Ectodermal cell (in vitro differentiated cells): ENCODE measurements at regions not wholly inside any gene's neighbourhood (a gene's known extent, or its start where the extent isn't known, plus 50 kb on each side); places are given as distances from the start of the nearest gene placed in this dataset.

Source experiments
- H3K27ac ChIP-seq: 2 replicates; pipeline ENCODE4 v1.7.0; 2013; ENCODE audit warnings: mild to moderate bottlenecking, low read depth, low read length; ENCODE audit not compliant: insufficient read depth, poor library complexity, severe bottlenecking
- H3K27me3 ChIP-seq: 2 replicates; pipeline ENCODE4 v1.7.0; 2013; ENCODE audit warnings: mild to moderate bottlenecking, low read length; ENCODE audit not compliant: insufficient read depth, control insufficient read depth, poor library complexity, severe bottlenecking
- H3K36me3 ChIP-seq: one replicate; pipeline ENCODE4 v1.7.0; 2013; ENCODE audit warnings: low read length; ENCODE audit not compliant: control insufficient read depth, insufficient read depth
- H3K4me1 ChIP-seq: one replicate; pipeline ENCODE4 v1.7.0; 2013; ENCODE audit warnings: low read length; ENCODE audit not compliant: control insufficient read depth, insufficient read depth
- H3K4me3 ChIP-seq: 2 replicates; pipeline ENCODE4 v1.7.0; 2013; ENCODE audit warnings: low read depth, low read length, control low read depth; ENCODE audit not compliant: insufficient read depth
- H3K9me3 ChIP-seq: 2 replicates; pipeline ENCODE4 v1.7.0; 2013; ENCODE audit warnings: mild to moderate bottlenecking, low read length, moderate library complexity; ENCODE audit not compliant: control insufficient read depth
- WGBS, 2 experiments: methylation state at CpG; one replicate each; pipeline ENCODE4 v1.1.7; 2013; ENCODE audit warnings: missing lambda C conversion rate in 2 of 2; 5-methylcytosine and 5-hydroxymethylcytosine counted together

GRCh38 chr5:14946815-14947620, 75.4 kb upstream of the ANKH start:
- no peaks in the 10 kb centered on the region for H3K9me3 ChIP-seq
- H3K4me1 ChIP-seq, result no peaks in the 10 kb centered on the region
- H3K27ac ChIP-seq, result no peak overlapping the region
- WGBS, 2 experiments, result 75 to 82% methylated on average over 4 of the region's 4 CpGs
- H3K4me3 ChIP-seq, result no peak overlapping the region
- H3K36me3 ChIP-seq, result no peaks in the 10 kb centered on the region
- no peaks in the 10 kb centered on the region for H3K27me3 ChIP-seq

GRCh38 chr5:14945450-14945849, 73.9 kb upstream of the ANKH start:
- Histone ChIP-seq H3K27me3 (no peaks in the 10 kb centered on the region), H3K9me3 (no peaks in the 10 kb centered on the region), H3K36me3 (no peaks in the 10 kb centered on the region), H3K4me3 (no peak overlapping the region), H3K27ac (no peak overlapping the region), H3K4me1 (no peaks in the 10 kb centered on the region)
- WGBS, 2 experiments, result 94 to 95% methylated on average over 3 of the region's 3 CpGs

GRCh38 chr5:14944996-14945395, 73.4 kb upstream of the ANKH start:
- 86 to 92% methylated on average over 3 of the region's 3 CpGs for WGBS, 2 experiments
- Histone ChIP-seq H3K4me3 (no peak overlapping the region), H3K27me3 (no peaks in the 10 kb centered on the region), H3K27ac (no peak overlapping the region), H3K36me3 (no peaks in the 10 kb centered on the region), H3K9me3 (no peaks in the 10 kb centered on the region), H3K4me1 (no peaks in the 10 kb centered on the region)

- WGBS, 2 experiments, result 85 to 92% methylated on average over 3 of the region's 4 CpGs
- no peaks in the 10 kb centered on the region for H3K36me3 ChIP-seq
Observed at GRCh38 chr5:14944350-14944739, 72.8 kb upstream of the ANKH start.

GRCh38 chr5:14942212-14942611, 70.6 kb upstream of the ANKH start:
- Histone ChIP-seq H3K27me3 (no peaks in the 10 kb centered on the region), H3K4me3 (no peak overlapping the region), H3K36me3 (no peaks in the 10 kb centered on the region), H3K27ac (no peak overlapping the region), H3K4me1 (no peaks in the 10 kb centered on the region), H3K9me3 (no peaks in the 10 kb centered on the region)

More at GRCh38 chr5:14944350-14944739, 72.8 kb upstream of the ANKH start:
- Histone ChIP-seq H3K4me3 (no peak overlapping the region), H3K4me1 (no peaks in the 10 kb centered on the region), H3K27me3 (no peaks in the 10 kb centered on the region), H3K9me3 (no peaks in the 10 kb centered on the region), H3K27ac (no peak overlapping the region)

- Histone ChIP-seq H3K4me3 (no peak overlapping the region), H3K4me1 (no peaks in the 10 kb centered on the region), H3K9me3 (no peaks in the 10 kb centered on the region), H3K27ac (no peak overlapping the region), H3K36me3 (no peaks in the 10 kb centered on the region), H3K27me3 (no peaks in the 10 kb centered on the region)
- 73 to 78% methylated on average over 5 of the region's 5 CpGs for WGBS, 2 experiments
Observed at GRCh38 chr5:14937254-14937653, 65.7 kb upstream of the ANKH start.

GRCh38 chr5:14936588-14936987, 65.0 kb upstream of the ANKH start:
- H3K4me3 ChIP-seq, result no peak overlapping the region
- 90 to 94% methylated on average over 2 of the region's 2 CpGs for WGBS, 2 experiments
- no peak overlapping the region for H3K27ac ChIP-seq
- H3K27me3 ChIP-seq, result no peaks in the 10 kb centered on the region
- no peaks in the 10 kb centered on the region for H3K36me3 ChIP-seq
- H3K4me1 ChIP-seq, result no peaks in the 10 kb centered on the region
- no peaks in the 10 kb centered on the region for H3K9me3 ChIP-seq

- no peaks in the 10 kb centered on the region for H3K36me3 ChIP-seq
Observed at GRCh38 chr5:14935341-14935740, 63.8 kb upstream of the ANKH start.

GRCh38 chr5:14932902-14933469, 61.4 kb upstream of the ANKH start:
- 95% methylated on average over 7 of the region's 7 CpGs for WGBS, 2 experiments

More at GRCh38 chr5:14935341-14935740, 63.8 kb upstream of the ANKH start:
- 96 to 98% methylated on average over 2 to 3 of the region's 3 CpGs for WGBS, 2 experiments
- no peaks in the 10 kb centered on the region for H3K27me3 ChIP-seq
- no peaks in the 10 kb centered on the region for H3K9me3 ChIP-seq
- H3K27ac ChIP-seq, result no peak overlapping the region
- no peak overlapping the region for H3K4me3 ChIP-seq
- no peaks in the 10 kb centered on the region for H3K4me1 ChIP-seq

GRCh38 chr5:14930486-14930885, 58.9 kb upstream of the ANKH start:
- Histone ChIP-seq H3K4me1 (no peaks in the 10 kb centered on the region), H3K36me3 (no peaks in the 10 kb centered on the region), H3K9me3 (no peaks in the 10 kb centered on the region), H3K4me3 (no peak overlapping the region), H3K27ac (no peak overlapping the region), H3K27me3 (no peaks in the 10 kb centered on the region)
- WGBS, 2 experiments, result 93 to 100% methylated on average over 3 of the region's 3 CpGs

More at GRCh38 chr5:14932902-14933469, 61.4 kb upstream of the ANKH start:
- Histone ChIP-seq H3K4me1 (no peaks in the 10 kb centered on the region), H3K36me3 (no peaks in the 10 kb centered on the region), H3K27ac (no peak overlapping the region), H3K27me3 (no peaks in the 10 kb centered on the region), H3K9me3 (no peaks in the 10 kb centered on the region), H3K4me3 (no peak overlapping the region)
